ENCODE measurements at regions not wholly inside any gene's neighbourhood (a gene's known extent, or its start where the extent isn't known, plus 50 kb on each side); places are given as distances from the start of the nearest gene placed in this dataset.

GRCh38 chr7:137093198-137093597 is 224.7 kb downstream of the CHRM2 start:
- no peak for TF ChIP-seq POLR2AphosphoS5 (IDR thresholded peaks at IDR 0.05; ENCODE audit: borderline replicate concordance, low read depth, low read length)
- no peak for TF ChIP-seq FOXP2 (optimal IDR thresholded peaks at IDR 0.05; ENCODE audit: control extremely low read depth, extremely low read length, insufficient read depth)
- no peak for TF ChIP-seq EZH2 (IDR thresholded peaks at IDR 0.05)

All from SK-N-MC (cell line).